ENCODE measurements at regions not wholly inside any gene's neighbourhood (a gene's known extent, or its start where the extent isn't known, plus 50 kb on each side); places are given as distances from the start of the nearest gene placed in this dataset.

DNA sequence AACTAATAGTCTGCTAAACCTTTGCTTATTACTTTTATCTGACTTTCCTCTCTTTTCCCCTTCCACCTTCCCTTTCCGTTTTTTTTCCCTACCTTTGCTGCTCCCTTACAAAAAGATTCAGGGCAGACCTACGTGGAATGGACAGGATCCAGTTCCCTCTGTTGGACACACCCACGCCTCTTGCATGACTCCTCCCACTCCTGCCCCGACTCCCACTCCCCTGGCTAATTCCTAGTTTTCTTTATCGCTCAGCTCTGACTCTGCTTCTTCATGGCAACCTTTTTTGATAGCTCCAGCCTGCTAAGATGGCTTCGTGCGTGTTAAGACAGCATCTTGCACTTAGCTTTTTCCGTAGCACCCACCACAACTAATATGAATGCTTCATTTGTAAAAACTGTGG is 715.6 kb upstream of the NRSN1 start:
- H3K27ac ChIP-seq = no peak overlapping the region
- no peaks in the 10 kb centered on the region for H3K36me3 ChIP-seq
- no peak overlapping the region for H3K4me3 ChIP-seq
- no peaks in the 10 kb centered on the region for H3K27me3 ChIP-seq
- DNase-seq (ENCODE audit: low spot score) = no peak
- no peaks in the 10 kb centered on the region for H3K9me3 ChIP-seq
- TF ChIP-seq, protein P1, sequence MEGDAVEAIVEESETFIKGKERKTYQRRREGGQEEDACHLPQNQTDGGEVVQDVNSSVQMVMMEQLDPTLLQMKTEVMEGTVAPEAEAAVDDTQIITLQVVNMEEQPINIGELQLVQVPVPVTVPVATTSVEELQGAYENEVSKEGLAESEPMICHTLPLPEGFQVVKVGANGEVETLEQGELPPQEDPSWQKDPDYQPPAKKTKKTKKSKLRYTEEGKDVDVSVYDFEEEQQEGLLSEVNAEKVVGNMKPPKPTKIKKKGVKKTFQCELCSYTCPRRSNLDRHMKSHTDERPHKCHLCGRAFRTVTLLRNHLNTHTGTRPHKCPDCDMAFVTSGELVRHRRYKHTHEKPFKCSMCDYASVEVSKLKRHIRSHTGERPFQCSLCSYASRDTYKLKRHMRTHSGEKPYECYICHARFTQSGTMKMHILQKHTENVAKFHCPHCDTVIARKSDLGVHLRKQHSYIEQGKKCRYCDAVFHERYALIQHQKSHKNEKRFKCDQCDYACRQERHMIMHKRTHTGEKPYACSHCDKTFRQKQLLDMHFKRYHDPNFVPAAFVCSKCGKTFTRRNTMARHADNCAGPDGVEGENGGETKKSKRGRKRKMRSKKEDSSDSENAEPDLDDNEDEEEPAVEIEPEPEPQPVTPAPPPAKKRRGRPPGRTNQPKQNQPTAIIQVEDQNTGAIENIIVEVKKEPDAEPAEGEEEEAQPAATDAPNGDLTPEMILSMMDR (IDR thresholded peaks at IDR 0.05) = no peak
- peaks cover 0 to 9% of the 10 kb centered on the region in 2 donors for H3K4me1 ChIP-seq

DNA sequence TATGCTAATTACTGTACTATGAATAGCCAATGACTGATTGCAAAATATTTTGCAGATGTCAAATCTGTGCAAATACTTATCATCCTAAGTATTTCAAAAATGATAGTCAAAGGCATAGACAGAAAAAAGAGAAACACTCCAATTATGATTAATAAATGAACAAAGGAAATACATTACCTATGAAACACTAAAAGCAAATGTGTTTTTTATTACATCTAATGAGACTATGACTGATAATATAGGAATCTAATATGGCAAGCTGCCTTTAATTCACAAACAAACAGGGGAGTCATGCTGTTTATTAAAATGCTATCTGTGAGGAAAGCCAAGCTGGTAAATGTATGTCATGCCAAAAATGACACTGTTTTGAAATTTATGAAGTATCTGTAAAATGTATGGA is 713.2 kb upstream of the NRSN1 start:
- TF ChIP-seq, protein P1 (IDR thresholded peaks at IDR 0.05) = no peak
- Histone ChIP-seq H3K4me1 (peaks cover 0 to 9% of the 10 kb centered on the region in 2 donors), H3K4me3 (no peak overlapping the region), H3K27ac (no peak overlapping the region), H3K27me3 (no peaks in the 10 kb centered on the region), H3K36me3 (no peaks in the 10 kb centered on the region), H3K9me3 (no peaks in the 10 kb centered on the region)
- no peak for DNase-seq (ENCODE audit: low spot score)

DNA sequence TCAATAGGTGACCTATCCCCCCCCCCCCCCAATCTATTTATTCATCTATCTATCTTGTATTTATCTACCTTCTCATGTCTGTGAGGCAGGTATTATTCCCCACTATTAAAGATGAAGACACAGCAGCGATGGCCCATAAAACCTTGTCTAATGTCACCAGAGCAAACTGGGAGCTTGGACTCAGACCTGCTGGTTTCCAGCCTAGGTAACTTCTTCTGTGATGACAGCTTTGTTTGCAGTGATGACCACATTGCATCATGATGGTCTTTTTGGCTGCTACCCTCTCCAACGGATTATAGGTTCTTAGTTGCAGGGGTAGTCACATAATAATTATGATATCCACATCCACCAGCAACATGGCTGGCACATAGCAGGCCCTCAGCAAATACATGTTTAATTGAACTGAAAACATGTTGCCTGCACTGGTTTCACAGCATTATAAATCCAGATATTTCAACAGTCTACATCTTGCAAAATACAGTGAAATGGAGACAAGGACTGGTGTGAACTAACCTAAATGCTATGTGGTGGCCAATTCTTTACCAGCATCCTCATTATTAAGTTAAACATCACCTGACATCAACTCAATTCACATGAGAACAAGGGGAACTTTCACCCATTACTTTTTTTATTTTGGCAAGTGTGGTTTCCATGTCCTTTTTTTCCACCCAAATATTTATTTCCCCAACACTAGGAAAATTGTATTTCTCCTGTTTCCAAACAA is 712.5 kb upstream of the NRSN1 start:
- Histone ChIP-seq H3K4me1 (peaks cover 0 to 9% of the 10 kb centered on the region in 2 donors), H3K4me3 (no peak overlapping the region), H3K27me3 (no peaks in the 10 kb centered on the region), H3K27ac (no peak overlapping the region), H3K9me3 (no peaks in the 10 kb centered on the region), H3K36me3 (no peaks in the 10 kb centered on the region)
- TF ChIP-seq, protein P1 (IDR thresholded peaks at IDR 0.05) = no peak
- DNase-seq (ENCODE audit: low spot score) = no peak

DNA sequence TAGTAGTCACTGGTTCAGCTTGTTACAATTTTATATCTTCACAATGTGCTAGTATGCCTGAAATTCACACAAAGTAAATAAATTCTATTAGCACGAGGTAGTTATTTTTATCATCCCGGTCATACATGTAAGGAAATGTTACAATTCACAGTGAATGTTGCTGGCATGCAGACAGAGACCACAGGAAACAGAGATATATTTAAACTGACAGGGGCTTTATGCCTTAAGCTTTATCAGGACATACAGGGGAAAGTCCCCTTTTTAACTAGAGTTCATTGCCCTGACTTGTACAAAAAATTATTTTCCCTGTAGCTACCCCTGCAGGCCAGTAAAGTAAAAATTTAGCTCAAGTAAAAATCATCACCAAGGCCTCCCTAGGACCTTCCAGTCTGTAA is 712.0 kb upstream of the NRSN1 start:
- no peak overlapping the region for H3K27ac ChIP-seq
- no peak for DNase-seq (ENCODE audit: low spot score)
- H3K9me3 ChIP-seq = no peaks in the 10 kb centered on the region
- no peaks in the 10 kb centered on the region for H3K36me3 ChIP-seq
- peaks cover 0 to 9% of the 10 kb centered on the region in 2 donors for H3K4me1 ChIP-seq
- no peaks in the 10 kb centered on the region for H3K27me3 ChIP-seq
- TF ChIP-seq, protein P1 (IDR thresholded peaks at IDR 0.05) = peak in 1 of 2 donors; percentile 57
- no peak overlapping the region for H3K4me3 ChIP-seq

DNA sequence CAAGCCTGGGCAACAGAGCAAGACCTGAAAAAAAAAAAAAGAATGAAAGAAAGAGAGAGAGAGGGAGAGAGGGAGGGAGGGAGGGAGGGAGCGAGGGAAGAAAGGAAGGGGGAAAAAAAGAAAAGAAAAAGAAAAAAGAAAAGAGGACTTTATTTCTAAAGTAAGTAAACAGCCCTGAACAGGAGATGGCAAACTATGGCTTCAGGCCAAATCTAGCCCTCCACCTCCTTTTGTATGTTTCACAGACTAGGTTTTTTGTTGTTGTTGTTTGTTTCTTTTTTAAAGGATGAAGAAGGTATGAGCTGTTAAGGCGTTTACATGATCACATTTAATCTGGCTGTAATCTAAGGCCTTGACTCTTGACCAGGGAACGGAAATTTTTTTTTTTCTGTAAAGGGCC is 711.1 kb upstream of the NRSN1 start:
- Histone ChIP-seq H3K27ac (no peak overlapping the region), H3K4me1 (peaks cover 0 to 9% of the 10 kb centered on the region in 2 donors), H3K36me3 (no peaks in the 10 kb centered on the region), H3K4me3 (no peak overlapping the region), H3K27me3 (no peaks in the 10 kb centered on the region), H3K9me3 (no peaks in the 10 kb centered on the region)
- no peak for DNase-seq (ENCODE audit: low spot score)
- TF ChIP-seq, protein P1 (IDR thresholded peaks at IDR 0.05) = no peak

All from right atrium auricular region (tissue), 2 donors.